Brain microvascular endothelial cell (primary cell): ENCODE measurements at regions not wholly inside any gene's neighbourhood (a gene's known extent, or its start where the extent isn't known, plus 50 kb on each side); places are given as distances from the start of the nearest gene placed in this dataset.

Source experiments
- DNase-seq: peaks from one replicate; pipeline ENCODE4 v3.0.0-alpha.2; 2020
- H3K27ac ChIP-seq: fragments of 250-450 bp; sonication (Bioruptor Pico); 2 replicates; pipeline ENCODE4 v1.5.1; 2020; ENCODE audit warnings: mild to moderate bottlenecking, moderate library complexity
- H3K27me3 ChIP-seq: fragments of 250-450 bp; sonication (Bioruptor Pico); replicated peaks from 2 replicates; pipeline ENCODE4 v1.5.1; 2020; ENCODE audit warnings: mild to moderate bottlenecking
- H3K36me3 ChIP-seq: fragments of 250-450 bp; sonication (Bioruptor Pico); replicated peaks from 2 replicates; pipeline ENCODE4 v1.5.1; 2020; ENCODE audit warnings: mild to moderate bottlenecking
- H3K4me3 ChIP-seq: 2 replicates; pipeline ENCODE4 v1.5.1; 2011; ENCODE audit warnings: low read depth, mild to moderate bottlenecking, control low read depth, low read length, moderate library complexity
- CTCF ChIP-seq: IDR thresholded peaks from 2 replicates; pipeline ENCODE4 v1.5.1; 2011; ENCODE audit warnings: low read depth, mild to moderate bottlenecking, moderate library complexity, low read length, control low read depth, inconsistent platforms; ENCODE audit errors: missing control alignments
- in situ Hi-C: cut with HindIII; loops from 2 replicates; pipeline ENCODE4 v1.10.0; 2017; ENCODE audit warnings: low sequenced_read_pairs, low pct_ligation_motif_present

GRCh38 chr15:77866596-77867125, 210.8 kb downstream of the TBC1D2B start:
- no peaks in the 10 kb centered on the region for H3K36me3 ChIP-seq
- in situ Hi-C loops: no loop called here
- no peak for TF ChIP-seq CTCF
- H3K4me3 ChIP-seq: no peak overlapping the region
- no peaks in the 10 kb centered on the region for H3K27me3 ChIP-seq
- DNase-seq: no peak
- no peak overlapping the region for H3K27ac ChIP-seq

GRCh38 chr15:77866186-77866585, 211.3 kb downstream of the TBC1D2B start:
- H3K27ac ChIP-seq: no peak overlapping the region
- in situ Hi-C loops: no loop called here
- no peaks in the 10 kb centered on the region for H3K27me3 ChIP-seq
- no peak for TF ChIP-seq CTCF
- DNase-seq: no peak
- H3K4me3 ChIP-seq: no peak overlapping the region
- no peaks in the 10 kb centered on the region for H3K36me3 ChIP-seq

GRCh38 chr15:77865701-77866100, 211.8 kb downstream of the TBC1D2B start:
- in situ Hi-C loops: no loop called here
- Histone ChIP-seq H3K36me3 (no peaks in the 10 kb centered on the region), H3K27ac (no peak overlapping the region), H3K4me3 (no peak overlapping the region), H3K27me3 (no peaks in the 10 kb centered on the region)
- no peak for DNase-seq
- TF ChIP-seq CTCF: no peak

GRCh38 chr15:77865106-77865610, 212.4 kb downstream of the TBC1D2B start:
- H3K27ac ChIP-seq: no peak overlapping the region
- no peak for TF ChIP-seq CTCF

GRCh38 chr15:77864211-77865105, 213.1 kb downstream of the TBC1D2B start:
- in situ Hi-C loops: no loop called here
- no peak overlapping the region for H3K27ac ChIP-seq
- no peaks in the 10 kb centered on the region for H3K36me3 ChIP-seq
- H3K4me3 ChIP-seq: no peak overlapping the region
- TF ChIP-seq CTCF: no peak
- DNase-seq: no peak
- no peaks in the 10 kb centered on the region for H3K27me3 ChIP-seq

More at GRCh38 chr15:77865106-77865610, 212.4 kb downstream of the TBC1D2B start:
- Histone ChIP-seq H3K4me3 (no peak overlapping the region), H3K27me3 (no peaks in the 10 kb centered on the region), H3K36me3 (no peaks in the 10 kb centered on the region)
- no peak for DNase-seq
- in situ Hi-C loops: no loop called here
